HG03196 (cell line): ENCODE measurements at regions not wholly inside any gene's neighbourhood (a gene's known extent, or its start where the extent isn't known, plus 50 kb on each side); places are given as distances from the start of the nearest gene placed in this dataset.
"Not testable (repeated sequence)": the region's sequence is repeated elsewhere in the genome, so short reads cannot be mapped to it uniquely, and the experiment has no call there.

Source experiments
- ATAC-seq: cut with Tn5 transposase; IDR thresholded peaks from one replicate; pipeline ENCODE4 v1.9.1; 2021; ENCODE audit not compliant: unreplicated experiment

GRCh38 chr2:31664949-31665724 is 84.4 kb upstream of the SRD5A2 start:
- no peak for ATAC-seq

DNA sequence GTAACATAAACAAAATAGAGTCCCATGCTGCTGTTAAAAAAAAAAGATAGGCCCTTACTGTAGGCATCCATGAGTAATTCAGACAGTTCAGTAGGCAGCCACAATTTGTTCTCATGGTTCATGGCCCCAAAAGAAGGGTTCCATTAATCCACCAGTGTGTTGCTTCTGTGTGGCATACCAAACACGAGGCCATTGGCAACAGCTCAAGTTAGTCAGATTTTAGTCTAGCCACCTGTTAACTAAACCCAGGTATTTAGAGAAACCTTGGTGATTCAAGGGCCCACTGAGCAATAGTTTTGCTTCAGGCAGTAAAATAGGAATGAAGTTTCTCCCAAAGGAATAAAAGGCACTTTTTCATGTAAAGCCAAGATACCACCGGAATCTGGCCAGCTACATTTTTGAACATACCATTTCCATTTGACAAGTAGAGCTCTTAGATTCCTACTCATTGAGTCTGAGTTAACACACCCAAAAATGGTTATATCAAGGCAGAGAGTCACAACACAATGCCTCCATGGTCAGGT is 80.1 kb upstream of the SRD5A2 start:
- ATAC-seq, result no peak

GRCh38 chr2:31660165-31660564 is 79.4 kb upstream of the SRD5A2 start:
- ATAC-seq, result no peak

GRCh38 chr2:31654241-31654640 is 73.5 kb upstream of the SRD5A2 start:
- no peak for ATAC-seq

- no peak for ATAC-seq
These were observed 71.0 kb upstream of the SRD5A2 start for GRCh38 chr2:31651736-31652135.

- no peak for ATAC-seq
These were observed 70.5 kb upstream of the SRD5A2 start for GRCh38 chr2:31651267-31651666.

DNA sequence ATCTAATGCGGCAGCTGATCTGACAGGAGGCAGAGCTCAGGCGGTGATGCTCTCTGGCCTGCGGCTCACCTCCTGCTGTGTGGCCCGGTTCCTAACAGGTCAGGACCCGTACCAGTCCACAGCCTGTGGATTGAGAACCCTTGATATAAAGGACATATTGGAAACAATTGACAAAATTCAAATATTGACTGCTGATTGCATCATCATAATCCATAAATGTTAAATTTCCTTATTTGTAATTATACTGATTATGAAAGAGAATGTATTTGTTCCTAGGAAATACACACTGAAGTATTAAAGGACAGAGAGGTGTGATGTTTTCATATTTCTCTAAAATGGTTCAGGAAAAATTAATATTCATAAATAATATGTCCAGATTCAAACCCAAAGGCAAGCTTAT is 63.8 kb upstream of the SRD5A2 start:
- no peak for ATAC-seq

DNA sequence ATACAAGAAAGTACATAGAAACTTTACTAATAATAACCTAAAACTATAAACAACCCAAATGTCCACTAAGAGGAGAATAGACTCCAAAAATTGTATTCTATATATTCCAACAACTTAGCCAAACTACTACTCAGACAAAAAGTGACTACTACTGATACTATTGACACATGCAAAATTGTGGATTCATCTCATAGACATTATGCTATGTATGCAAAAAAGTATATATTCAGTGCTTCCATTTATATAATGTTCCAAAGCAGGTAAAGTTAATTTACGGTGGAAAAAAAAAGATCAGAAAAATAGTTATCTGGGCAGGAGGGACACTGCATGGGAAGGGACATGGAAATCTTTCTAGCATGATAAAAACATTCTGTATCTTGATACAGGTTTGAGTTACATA is 62.0 kb upstream of the SRD5A2 start:
- no peak for ATAC-seq

DNA sequence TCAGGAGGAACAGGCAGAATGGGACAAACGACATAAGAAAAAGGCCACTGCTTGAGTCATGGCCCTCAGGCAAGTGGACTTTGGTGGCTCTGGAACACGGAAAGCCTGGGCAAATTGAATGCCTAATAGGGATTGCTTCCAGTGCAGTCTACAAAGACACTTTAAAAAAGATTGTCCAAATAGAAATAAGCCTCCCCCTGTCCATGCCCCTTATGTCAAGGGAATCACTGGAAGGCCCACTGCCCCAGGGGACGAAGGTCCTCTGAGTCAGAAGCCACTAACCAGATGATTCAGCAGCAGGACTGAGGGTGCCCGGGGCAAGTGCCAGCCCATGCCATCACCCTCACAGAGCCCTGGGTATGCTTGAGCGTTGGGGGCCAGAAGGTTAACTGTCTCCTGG is 51.5 kb upstream of the SRD5A2 start:
- not testable (repeated sequence) for ATAC-seq
